Smooth muscle cell (in vitro differentiated cells): ENCODE measurements at regions not wholly inside any gene's neighbourhood (a gene's known extent, or its start where the extent isn't known, plus 50 kb on each side); places are given as distances from the start of the nearest gene placed in this dataset.

Source experiments
- DNase-seq: peaks from one replicate; lab custom pipeline; 2025; ENCODE audit not compliant: unreplicated experiment; lab: John Stamatoyannopoulos, UW
- H2AFZ ChIP-seq: fragments of 200-600 bp; sonication (generic); 2 replicates; pipeline ENCODE4 v1.6.0; 2016; ENCODE audit warnings: antibody characterized with exemption, low read depth, mild to moderate bottlenecking
- H3F3A ChIP-seq: fragments of 200-600 bp; sonication (generic); 2 replicates; pipeline ENCODE4 v1.6.0; 2017; ENCODE audit warnings: antibody characterized with exemption, low read depth
- H3K27ac ChIP-seq: fragments of 200-600 bp; sonication (generic); 2 replicates; pipeline ENCODE4 v1.5.1; 2016; ENCODE audit warnings: low read depth, mild to moderate bottlenecking
- H3K27me3 ChIP-seq: fragments of 200-600 bp; sonication (generic); 2 replicates; pipeline ENCODE4 v1.6.1; 2016; ENCODE audit warnings: low read depth, mild to moderate bottlenecking
- H3K36me3 ChIP-seq: fragments of 200-600 bp; sonication (generic); 2 replicates; pipeline ENCODE4 v1.5.1; 2016; ENCODE audit warnings: low read depth
- H3K4me1 ChIP-seq: fragments of 200-600 bp; sonication (generic); 2 replicates; pipeline ENCODE4 v1.5.1; 2016; ENCODE audit warnings: low read depth
- H3K4me2 ChIP-seq: fragments of 200-600 bp; sonication (generic); 2 replicates; pipeline ENCODE4 v1.6.0; 2016; ENCODE audit warnings: mild to moderate bottlenecking
- H3K4me3 ChIP-seq: fragments of 200-600 bp; sonication (generic); 2 replicates; pipeline ENCODE4 v1.5.1; 2016; ENCODE audit warnings: mild to moderate bottlenecking
- H3K79me2 ChIP-seq: fragments of 200-600 bp; sonication (generic); 2 replicates; pipeline ENCODE4 v1.6.0; 2016; ENCODE audit warnings: low read depth, mild to moderate bottlenecking
- H3K9ac ChIP-seq: fragments of 200-600 bp; sonication (generic); 2 replicates; pipeline ENCODE4 v1.6.0; 2016; ENCODE audit warnings: low read depth
- H3K9me3 ChIP-seq: fragments of 200-600 bp; sonication (generic); replicated peaks from 2 replicates; pipeline ENCODE4 v1.5.1; 2016; ENCODE audit warnings: low read depth
- H4K20me1 ChIP-seq: fragments of 200-600 bp; sonication (generic); 2 replicates; pipeline ENCODE4 v1.6.0; 2016; ENCODE audit warnings: low read depth
- WGBS: methylation state at CpG from one replicate; pipeline ENCODE4 v1.1.7; 2016; ENCODE audit warnings: low lambda C conversion rate; 5-methylcytosine and 5-hydroxymethylcytosine counted together
- TF ChIP-seq, protein P1 (sequence below): fragments of 200-600 bp; sonication (generic); IDR thresholded peaks from 2 replicates; pipeline ENCODE4 v1.5.1; 2017; ENCODE audit warnings: borderline replicate concordance, mild to moderate bottlenecking, antibody characterized with exemption; ENCODE audit not compliant: insufficient read depth, poor library complexity, severe bottlenecking

DNA sequence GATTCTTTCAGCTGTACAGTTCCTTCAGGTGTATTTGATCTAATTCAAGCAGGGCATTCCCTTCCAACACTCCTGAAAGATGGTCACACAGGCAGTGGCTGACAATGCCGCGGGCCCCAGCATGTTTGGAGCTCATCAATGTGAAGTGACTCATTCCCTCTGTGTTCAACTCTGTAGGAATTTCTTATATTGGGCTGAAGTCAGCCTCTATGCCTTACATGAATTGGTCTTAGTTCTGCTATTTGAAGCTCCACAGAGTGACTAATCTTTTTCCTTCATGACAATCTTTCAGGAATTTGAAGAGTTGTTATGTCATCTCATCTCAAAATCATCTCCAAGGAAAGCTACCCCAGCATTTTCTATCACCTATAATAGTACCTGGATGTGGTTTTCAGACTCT, 142.5 kb upstream of the C2CD4B start:
- H3K4me3 ChIP-seq = no peak overlapping the region
- H3K9me3 ChIP-seq = no peaks in the 10 kb centered on the region
- peak overlapping the region; percentile 66 for H3K27ac ChIP-seq
- WGBS = 7% methylated on average over 2 of the region's 2 CpGs
- peak overlapping the region; percentile 37 for H3K4me2 ChIP-seq
- no peaks in the 10 kb centered on the region for H4K20me1 ChIP-seq
- no peaks in the 10 kb centered on the region for H3K79me2 ChIP-seq
- no peaks in the 10 kb centered on the region for H3K36me3 ChIP-seq
- no peaks in the 10 kb centered on the region for H3K27me3 ChIP-seq
- no peak for DNase-seq
- TF ChIP-seq, protein P1, sequence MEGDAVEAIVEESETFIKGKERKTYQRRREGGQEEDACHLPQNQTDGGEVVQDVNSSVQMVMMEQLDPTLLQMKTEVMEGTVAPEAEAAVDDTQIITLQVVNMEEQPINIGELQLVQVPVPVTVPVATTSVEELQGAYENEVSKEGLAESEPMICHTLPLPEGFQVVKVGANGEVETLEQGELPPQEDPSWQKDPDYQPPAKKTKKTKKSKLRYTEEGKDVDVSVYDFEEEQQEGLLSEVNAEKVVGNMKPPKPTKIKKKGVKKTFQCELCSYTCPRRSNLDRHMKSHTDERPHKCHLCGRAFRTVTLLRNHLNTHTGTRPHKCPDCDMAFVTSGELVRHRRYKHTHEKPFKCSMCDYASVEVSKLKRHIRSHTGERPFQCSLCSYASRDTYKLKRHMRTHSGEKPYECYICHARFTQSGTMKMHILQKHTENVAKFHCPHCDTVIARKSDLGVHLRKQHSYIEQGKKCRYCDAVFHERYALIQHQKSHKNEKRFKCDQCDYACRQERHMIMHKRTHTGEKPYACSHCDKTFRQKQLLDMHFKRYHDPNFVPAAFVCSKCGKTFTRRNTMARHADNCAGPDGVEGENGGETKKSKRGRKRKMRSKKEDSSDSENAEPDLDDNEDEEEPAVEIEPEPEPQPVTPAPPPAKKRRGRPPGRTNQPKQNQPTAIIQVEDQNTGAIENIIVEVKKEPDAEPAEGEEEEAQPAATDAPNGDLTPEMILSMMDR = no peak
- peaks cover 4% of the 10 kb centered on the region for H3K4me1 ChIP-seq
- no peak overlapping the region for H3K9ac ChIP-seq
- peaks cover 2% of the 10 kb centered on the region for H3F3A ChIP-seq
- peak overlapping the region; percentile 50 for H2AFZ ChIP-seq

DNA sequence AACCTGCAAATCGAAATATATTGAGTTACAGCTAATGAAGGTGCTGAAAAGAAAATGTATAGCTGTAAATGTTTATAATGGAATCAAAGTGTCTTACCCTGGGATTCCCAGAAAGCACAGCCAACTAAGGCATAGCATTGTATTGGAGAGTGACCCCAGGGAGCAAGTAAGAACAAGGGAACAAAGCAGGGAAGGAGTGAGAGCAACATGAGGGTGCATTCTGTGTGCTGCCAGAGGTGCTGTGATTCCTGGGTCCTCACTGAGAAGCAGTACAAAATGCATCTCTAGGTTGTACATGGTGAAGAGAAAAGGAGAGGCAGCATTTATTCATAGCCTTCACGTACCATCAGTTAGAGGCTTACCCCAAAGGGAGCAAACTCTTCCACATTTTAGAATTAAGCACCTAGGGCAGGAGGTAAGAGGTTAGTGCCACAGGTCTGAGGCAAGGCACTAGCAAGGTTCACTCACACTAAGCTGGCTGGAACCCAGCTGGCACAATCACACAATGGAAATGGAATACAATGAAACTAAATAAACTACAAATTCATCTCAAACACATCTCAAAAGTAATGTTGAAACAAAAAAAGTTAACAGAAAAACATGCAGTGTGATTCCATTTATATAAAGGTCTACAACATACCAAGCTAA, 151.5 kb upstream of the C2CD4B start:
- WGBS = 88% methylated on average over 2 of the region's 2 CpGs
- no peaks in the 10 kb centered on the region for H3K9me3 ChIP-seq
- H3K4me2 ChIP-seq = no peak overlapping the region
- TF ChIP-seq, protein P1 = no peak
- no peak overlapping the region for H2AFZ ChIP-seq
- no peaks in the 10 kb centered on the region for H3K27me3 ChIP-seq
- no peaks in the 10 kb centered on the region for H3K79me2 ChIP-seq
- no peak for DNase-seq
- no peak overlapping the region for H3K27ac ChIP-seq
- no peaks in the 10 kb centered on the region for H4K20me1 ChIP-seq
- no peaks in the 10 kb centered on the region for H3F3A ChIP-seq
- no peak overlapping the region for H3K4me3 ChIP-seq
- H3K36me3 ChIP-seq = no peaks in the 10 kb centered on the region
- H3K4me1 ChIP-seq = no peaks in the 10 kb centered on the region
- no peak overlapping the region for H3K9ac ChIP-seq

DNA sequence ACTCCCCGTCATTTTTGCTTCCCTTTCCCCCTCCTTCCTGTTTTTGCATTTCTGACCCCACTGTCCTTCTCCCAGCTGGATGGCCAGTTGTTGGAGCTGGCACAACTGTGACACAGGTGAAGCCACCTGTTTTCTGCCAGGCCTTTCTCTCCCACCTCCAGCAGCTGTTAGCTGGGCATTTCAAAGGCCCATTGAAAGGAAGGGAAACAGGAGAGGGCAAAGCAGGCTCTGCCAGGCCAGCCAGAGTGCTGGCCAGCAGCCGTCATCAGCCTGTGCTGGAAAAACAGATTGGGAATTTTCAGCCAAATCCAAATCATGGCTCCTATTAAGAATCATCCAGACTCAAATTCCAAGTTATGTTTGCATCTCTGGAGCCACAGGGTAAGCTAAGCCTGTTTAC, 155.2 kb upstream of the C2CD4B start:
- Histone ChIP-seq H2AFZ (no peak overlapping the region), H3K36me3 (no peaks in the 10 kb centered on the region), H3K4me3 (no peak overlapping the region), H3K9ac (no peak overlapping the region), H4K20me1 (no peaks in the 10 kb centered on the region), H3K4me2 (no peak overlapping the region), H3K79me2 (no peaks in the 10 kb centered on the region), H3K9me3 (no peaks in the 10 kb centered on the region), H3F3A (no peaks in the 10 kb centered on the region), H3K27ac (no peak overlapping the region), H3K27me3 (no peaks in the 10 kb centered on the region), H3K4me1 (no peaks in the 10 kb centered on the region)
- TF ChIP-seq, protein P1 = no peak
- no peak for DNase-seq
- WGBS = 93% methylated on average over 2 of the region's 2 CpGs

DNA sequence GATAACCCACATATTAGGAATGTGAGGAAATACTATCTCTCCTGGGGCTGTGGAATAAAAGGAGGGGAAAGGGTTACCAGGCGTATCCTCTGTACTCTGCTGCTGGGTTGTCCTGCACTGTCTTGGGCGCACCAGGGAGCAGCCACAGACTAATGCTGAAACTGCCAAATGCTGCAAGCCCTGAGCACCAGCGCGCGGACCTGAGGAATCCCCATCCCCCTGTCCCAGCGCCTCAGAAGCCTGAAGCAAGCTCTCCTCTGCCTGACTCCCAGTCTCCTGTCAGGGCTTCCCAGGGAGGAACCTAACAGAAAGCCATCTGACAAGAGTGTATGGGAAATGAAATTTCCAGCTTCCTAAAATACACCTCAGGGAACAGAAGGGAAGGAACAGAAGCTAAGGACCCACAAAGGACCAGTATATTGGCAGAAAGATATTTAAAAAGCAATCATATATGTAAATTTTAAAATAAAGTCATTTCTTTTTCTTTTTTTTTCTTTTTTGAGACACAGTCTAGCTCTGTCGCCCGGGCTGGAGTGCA, 158.3 kb upstream of the C2CD4B start:
- DNase-seq = no peak
- Histone ChIP-seq H3F3A (no peaks in the 10 kb centered on the region), H3K4me1 (no peaks in the 10 kb centered on the region), H3K27me3 (no peaks in the 10 kb centered on the region), H3K27ac (no peak overlapping the region), H3K79me2 (no peaks in the 10 kb centered on the region), H3K36me3 (no peaks in the 10 kb centered on the region), H3K4me2 (no peak overlapping the region), H4K20me1 (no peaks in the 10 kb centered on the region), H2AFZ (no peak overlapping the region), H3K9me3 (no peaks in the 10 kb centered on the region), H3K4me3 (no peak overlapping the region), H3K9ac (no peak overlapping the region)
- 77% methylated on average over 8 of the region's 8 CpGs for WGBS
- TF ChIP-seq, protein P1 = no peak
